NCI-H2227 (cell line): ENCODE measurements at regions not wholly inside any gene's neighbourhood (a gene's known extent, or its start where the extent isn't known, plus 50 kb on each side); places are given as distances from the start of the nearest gene placed in this dataset.
"Not testable (repeated sequence)": the region's sequence is repeated elsewhere in the genome, so short reads cannot be mapped to it uniquely, and the experiment has no call there.

Source experiments
- DNase-seq: peaks from one replicate; lab custom pipeline; 2025; ENCODE audit not compliant: unreplicated experiment; lab: John Stamatoyannopoulos, UW

- no peak for DNase-seq
These were observed 759.2 kb upstream of the SLITRK1 start for GRCh38 chr13:84641491-84641890.

GRCh38 chr13:84640691-84641090 is 758.4 kb upstream of the SLITRK1 start:
- no peak for DNase-seq

DNA sequence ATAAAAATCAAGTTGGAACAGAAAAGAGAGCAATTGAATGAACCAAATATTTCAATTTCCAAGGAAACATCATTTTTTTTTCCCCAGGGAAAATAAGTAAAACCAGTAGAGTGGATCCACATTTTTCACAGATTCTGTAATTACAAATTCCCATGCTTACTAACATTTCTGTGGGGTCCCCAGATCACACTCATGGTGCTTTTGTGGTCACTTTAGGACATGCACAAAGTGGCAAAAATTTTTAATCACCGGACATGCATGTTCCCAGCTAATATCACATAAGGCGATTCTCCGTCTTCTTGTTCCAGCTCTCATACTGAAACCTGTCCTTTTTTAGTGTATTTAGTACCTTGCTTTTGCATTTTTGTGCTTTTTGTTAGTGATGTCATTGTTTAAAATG is 748.2 kb upstream of the SLITRK1 start:
- DNase-seq = no peak

- no peak for DNase-seq
These were observed 734.6 kb upstream of the SLITRK1 start for GRCh38 chr13:84616864-84617263.

- no peak for DNase-seq
These were observed 727.4 kb upstream of the SLITRK1 start for GRCh38 chr13:84609716-84610115.

GRCh38 chr13:84607261-84608013 is 725.2 kb upstream of the SLITRK1 start:
- DNase-seq = no peak

GRCh38 chr13:84606616-84607015 is 724.3 kb upstream of the SLITRK1 start:
- DNase-seq = no peak

DNA sequence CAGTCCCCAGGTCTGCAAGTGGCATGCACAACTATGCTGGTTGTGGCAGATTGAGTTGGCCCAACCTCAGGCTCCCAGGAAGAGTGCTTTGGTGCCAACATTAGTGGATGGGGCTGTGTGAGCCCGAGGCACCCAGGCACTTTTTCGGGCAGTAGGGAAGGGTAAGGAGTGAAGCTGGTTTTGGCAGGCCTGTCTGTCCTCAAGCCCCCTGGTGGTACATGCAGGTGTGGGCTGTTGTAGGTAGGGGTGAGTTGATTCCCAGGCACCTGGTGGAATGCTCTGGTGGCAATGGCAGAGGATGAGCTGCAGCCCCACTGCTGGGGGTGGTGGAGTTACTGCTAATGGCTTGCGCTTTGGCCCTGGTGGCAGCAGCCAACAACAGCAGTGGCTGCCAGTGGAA is 723.7 kb upstream of the SLITRK1 start:
- no peak for DNase-seq

DNA sequence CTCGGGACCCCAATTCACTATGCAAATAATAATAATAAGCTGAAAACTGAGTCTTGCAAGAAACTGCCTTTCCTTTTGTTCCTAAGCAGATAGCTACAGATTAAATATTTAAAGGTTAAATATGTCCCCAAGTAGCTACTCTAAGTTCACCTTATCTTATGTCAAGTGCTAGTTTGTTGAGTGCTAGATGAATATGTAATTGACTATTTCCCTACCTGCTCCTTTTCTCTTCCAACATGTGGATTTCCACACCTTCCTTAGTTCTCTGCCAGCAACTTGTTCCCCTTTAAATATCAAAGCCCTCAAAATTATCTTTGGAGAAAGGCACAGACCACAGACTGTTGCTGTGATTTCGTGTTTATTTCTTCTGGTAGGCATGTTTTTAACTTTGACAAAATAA is 709.2 kb upstream of the SLITRK1 start:
- no peak for DNase-seq

- no peak for DNase-seq
These were observed 708.4 kb upstream of the SLITRK1 start for GRCh38 chr13:84590663-84591062.

GRCh38 chr13:84588023-84588422 is 705.7 kb upstream of the SLITRK1 start:
- no peak for DNase-seq

GRCh38 chr13:84579901-84580300 is 697.6 kb upstream of the SLITRK1 start:
- not testable (repeated sequence) for DNase-seq

DNA sequence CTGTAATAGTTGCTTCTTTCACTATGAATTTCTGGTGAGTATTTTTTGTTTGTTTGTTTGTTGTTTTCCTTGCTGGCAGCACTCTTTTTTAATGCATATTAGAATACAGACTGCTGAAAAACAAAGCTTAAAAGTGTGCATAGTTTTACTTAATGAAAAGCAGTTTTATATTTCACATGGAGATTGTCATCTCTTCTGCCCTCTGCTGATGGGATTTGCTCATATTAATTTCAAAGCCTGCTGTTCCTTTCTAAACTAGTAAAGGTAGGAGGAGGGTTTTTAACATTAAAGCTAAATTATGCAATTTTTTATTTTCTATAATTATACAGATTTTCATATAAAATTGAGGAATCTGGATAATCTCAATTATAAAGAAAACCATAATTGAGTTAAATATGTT is 692.6 kb upstream of the SLITRK1 start:
- no peak for DNase-seq

GRCh38 chr13:84571264-84571663 is 689.0 kb upstream of the SLITRK1 start:
- no peak for DNase-seq

- no peak for DNase-seq
These were observed 688.6 kb upstream of the SLITRK1 start for GRCh38 chr13:84570831-84571230.

DNA sequence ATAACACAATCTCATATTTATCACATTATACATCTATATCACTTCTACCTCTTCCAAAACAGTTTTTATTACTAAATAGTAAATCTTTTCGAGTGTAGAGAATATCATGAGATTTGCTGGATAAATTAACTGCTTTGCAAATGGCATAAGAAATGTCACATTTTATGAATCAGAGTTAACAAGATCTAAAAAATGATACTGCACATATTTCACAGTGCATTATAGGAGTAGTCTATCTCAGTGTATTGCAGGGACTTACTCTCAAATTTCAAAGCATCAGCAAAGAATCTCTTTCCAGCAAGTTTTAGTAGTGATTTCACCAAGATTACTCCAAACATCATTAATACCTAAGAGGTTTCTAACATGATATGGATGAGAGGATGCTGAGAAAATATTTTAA is 687.1 kb upstream of the SLITRK1 start:
- no peak for DNase-seq

- no peak for DNase-seq
These were observed 685.6 kb upstream of the SLITRK1 start for GRCh38 chr13:84567848-84568247.

DNA sequence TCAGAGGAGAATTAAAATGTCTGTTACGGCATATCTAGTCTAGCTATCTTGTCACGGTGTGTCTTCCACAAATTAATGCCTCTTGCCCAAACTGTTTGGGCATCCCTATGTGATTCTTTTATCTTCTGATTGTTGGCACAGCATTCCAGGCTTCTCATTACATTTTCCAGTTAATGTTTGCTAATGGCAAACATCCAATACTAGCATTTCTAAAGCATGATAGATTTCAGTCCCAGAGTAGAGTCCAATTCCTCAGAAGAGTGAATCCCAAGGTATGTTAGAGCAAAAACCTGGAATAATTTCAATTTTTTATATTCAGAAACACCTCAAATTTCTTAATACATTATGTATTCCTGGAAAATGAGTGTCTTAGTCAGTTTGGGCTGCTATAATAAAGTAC is 684.5 kb upstream of the SLITRK1 start:
- DNase-seq = no peak

DNA sequence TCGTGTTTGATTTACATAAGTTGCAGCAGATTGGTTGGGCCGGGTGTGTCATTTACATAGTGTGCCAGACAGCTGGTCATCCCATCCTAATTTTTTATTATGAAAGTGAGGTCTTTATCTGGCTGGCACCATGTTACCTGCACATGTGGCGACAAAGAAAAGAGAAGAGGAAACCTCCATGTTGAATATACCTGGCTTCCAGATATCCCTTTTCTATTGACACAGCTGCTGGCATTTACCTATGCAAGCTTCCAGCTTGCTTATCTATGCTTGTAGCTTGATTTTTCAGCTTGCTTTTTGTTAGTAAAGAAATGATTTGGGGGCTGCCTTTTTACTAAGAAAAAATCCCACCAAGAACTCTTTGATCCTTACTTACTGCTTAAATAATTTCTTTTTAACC is 681.3 kb upstream of the SLITRK1 start:
- no peak for DNase-seq

GRCh38 chr13:84553227-84553626 is 671.0 kb upstream of the SLITRK1 start:
- DNase-seq = no peak

DNA sequence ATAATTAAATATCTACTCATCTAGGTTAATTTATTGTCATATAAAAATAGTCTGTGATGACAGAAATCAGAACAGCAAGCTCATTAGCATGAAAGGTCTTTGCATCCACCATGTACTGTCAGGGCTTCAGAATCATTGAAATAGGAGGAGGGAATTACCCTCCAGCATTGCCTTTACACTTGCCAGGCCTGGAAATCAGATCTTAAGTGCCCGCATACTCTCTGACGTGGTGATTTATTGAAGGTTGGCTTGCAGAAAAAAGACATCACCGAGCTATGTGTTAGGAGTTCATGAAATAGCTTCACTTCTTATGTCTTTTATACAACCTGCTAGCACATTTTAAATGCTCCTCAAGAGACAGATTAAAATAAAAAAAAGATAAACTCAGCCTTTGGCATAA is 661.7 kb upstream of the SLITRK1 start:
- no peak for DNase-seq

GRCh38 chr13:84542348-84542747 is 660.1 kb upstream of the SLITRK1 start:
- no peak for DNase-seq

DNA sequence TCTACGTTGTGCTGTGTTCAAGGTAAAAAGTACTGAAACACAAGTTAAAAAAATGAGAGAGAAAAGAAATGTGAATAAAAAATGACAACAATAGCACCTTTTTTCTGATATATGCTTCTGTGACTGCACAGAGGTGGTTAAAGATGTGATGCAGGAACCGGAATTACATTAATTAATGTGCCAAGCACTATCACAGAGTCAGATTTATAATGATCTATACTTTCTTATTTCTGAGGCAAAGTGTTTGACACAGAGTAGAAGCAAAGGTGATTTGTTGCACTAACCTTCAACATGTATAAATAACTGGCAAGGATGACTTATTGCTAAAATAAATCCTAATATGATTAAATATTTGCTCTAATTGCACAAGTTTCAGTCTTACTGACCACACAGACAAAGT is 654.6 kb upstream of the SLITRK1 start:
- DNase-seq = no peak
